Gastroesophageal sphincter (tissue), 4 donors: ENCODE measurements at regions not wholly inside any gene's neighbourhood (a gene's known extent, or its start where the extent isn't known, plus 50 kb on each side); places are given as distances from the start of the nearest gene placed in this dataset.

ENCODE experiments used
- ATAC-seq: fragments of 150-250 bp; one replicate; pipeline ENCODE4 v1.9.1; 2016; ENCODE audit warnings: mild to moderate bottlenecking, moderate library complexity
- H3K27ac ChIP-seq, 4 donors: fragments of 200-600 bp; sonication (generic) in 3 of 4; 1 replicate in 3 of 4; 2 replicates in 1 of 4; pipeline ENCODE4 v1.5.1; 2016 to 2019
- H3K27me3 ChIP-seq: fragments of 200-600 bp; sonication (generic); one replicate; pipeline ENCODE4 v1.5.1; 2019
- H3K36me3 ChIP-seq, 2 donors: fragments of 200-600 bp; sonication (generic); one replicate each; pipeline ENCODE4 v1.5.1; 2019; ENCODE audit warnings: control low read depth in 1 of 2
- H3K4me1 ChIP-seq, 3 donors: fragments of 200-600 bp; sonication (generic); 1 replicate in 2 of 3; 2 replicates in 1 of 3; pipeline ENCODE4 v1.5.1; 2016 to 2019; ENCODE audit warnings: control low read depth in 2 of 3
- H3K4me3 ChIP-seq, 2 donors: fragments of 200-600 bp; sonication (generic); one replicate each; pipeline ENCODE4 v1.5.1; 2019; ENCODE audit warnings: mild to moderate bottlenecking in 1 of 2, moderate library complexity in 1 of 2
- H3K9me3 ChIP-seq, 3 donors: fragments of 200-600 bp; sonication (generic); one replicate each; pipeline ENCODE4 v1.5.1; 2017 to 2019; ENCODE audit warnings: control low read depth in 2 of 3
- CTCF ChIP-seq, 4 experiments: fragments of 200-600 bp in 2 of 4; fragments of 450-650 bp in 2 of 4; sonication (generic) in 1 of 4; IDR thresholded peaks; one replicate each; pipeline ENCODE4 v1.5.1; 2017 to 2019; ENCODE audit warnings: antibody characterized with exemption in 4 of 4, mild to moderate bottlenecking in 2 of 4, moderate library complexity in 2 of 4
- EP300 ChIP-seq: sonication (generic); formaldehyde crosslinking; IDR thresholded peaks from one replicate; pipeline ENCODE4 v1.6.1; 2017; ENCODE audit warnings: antibody characterized with exemption, mild to moderate bottlenecking
- POLR2A ChIP-seq, 2 donors: fragments of 450-650 bp; IDR thresholded peaks; one replicate each; pipeline ENCODE4 v1.6.1; 2017; ENCODE audit warnings: antibody characterized with exemption in 2 of 2, mild to moderate bottlenecking in 2 of 2, moderate library complexity in 1 of 2
- POLR2AphosphoS5 ChIP-seq: sonication (generic); formaldehyde crosslinking; IDR thresholded peaks from one replicate; pipeline ENCODE4 v1.6.1; 2017; ENCODE audit warnings: antibody characterized with exemption
- WGBS, 2 donors: methylation state at CpG; one replicate each; pipeline ENCODE4 v1.1.5; 2018; ENCODE audit warnings: low coverage in 1 of 2; 5-methylcytosine and 5-hydroxymethylcytosine counted together

GRCh38 chr6:155528982-155529453, 73.4 kb upstream of the NOX3 start:
- ATAC-seq, result peak; percentile 78
- peak overlapping the region in 3 of 4 donors; percentile 7 to 59 (median 49) for H3K27ac ChIP-seq

GRCh38 chr6:155528335-155528734, 72.7 kb upstream of the NOX3 start:
- Histone ChIP-seq H3K36me3 (no peaks in the 10 kb centered on the region), H3K27me3 (no peaks in the 10 kb centered on the region), H3K9me3 (peaks cover 0 to 3% (median 0%) of the 10 kb centered on the region in 3 donors), H3K4me3 (no peak overlapping the region), H3K4me1 (peaks cover 5 to 19% (median 7%) of the 10 kb centered on the region in 3 donors), H3K27ac (peak overlapping the region in 3 of 4 donors; percentile 7 to 59 (median 49))
- no peak for ATAC-seq
- TF ChIP-seq EP300, result no peak
- TF ChIP-seq POLR2A (IDR thresholded peaks at IDR 0.05), result no peak
- no peak for TF ChIP-seq CTCF (IDR thresholded peaks at IDR 0.05)
- TF ChIP-seq POLR2AphosphoS5, result no peak
- 56 to 70% methylated on average over 1 of the region's 1 CpG for WGBS, 2 donors

More at GRCh38 chr6:155528982-155529453, 73.4 kb upstream of the NOX3 start:
- Histone ChIP-seq H3K4me3 (no peak overlapping the region), H3K36me3 (no peaks in the 10 kb centered on the region), H3K4me1 (peaks cover 5 to 19% (median 7%) of the 10 kb centered on the region in 3 donors), H3K9me3 (peaks cover 0 to 9% (median 0%) of the 10 kb centered on the region in 3 donors), H3K27me3 (no peaks in the 10 kb centered on the region)
- 28 to 36% methylated on average over 2 of the region's 2 CpGs for WGBS, 2 donors
- TF ChIP-seq POLR2AphosphoS5 (peak; percentile 78), POLR2A (IDR thresholded peaks at IDR 0.05) (no peak), CTCF (IDR thresholded peaks at IDR 0.05) (no peak), EP300 (no peak)

GRCh38 chr6:155527443-155527842, 71.8 kb upstream of the NOX3 start:
- H3K9me3 ChIP-seq, result no peaks in the 10 kb centered on the region
- no peak overlapping the region for H3K4me3 ChIP-seq
- peaks cover 5 to 19% (median 7%) of the 10 kb centered on the region in 3 donors for H3K4me1 ChIP-seq
- no peak for TF ChIP-seq CTCF (IDR thresholded peaks at IDR 0.05)
- TF ChIP-seq POLR2AphosphoS5, result no peak
- no peak for TF ChIP-seq POLR2A (IDR thresholded peaks at IDR 0.05)
- no peak for TF ChIP-seq EP300
- no peak for ATAC-seq
- no peaks in the 10 kb centered on the region for H3K27me3 ChIP-seq
- 95 to 100% methylated on average over 3 of the region's 3 CpGs for WGBS, 2 donors
- no peak overlapping the region for H3K27ac ChIP-seq
- H3K36me3 ChIP-seq, result no peaks in the 10 kb centered on the region

- H3K27me3 ChIP-seq, result no peaks in the 10 kb centered on the region
- TF ChIP-seq EP300 (no peak), POLR2AphosphoS5 (no peak), POLR2A (IDR thresholded peaks at IDR 0.05) (no peak), CTCF (IDR thresholded peaks at IDR 0.05) (no peak)
- 32 to 47% methylated on average over 5 to 7 of the region's 9 CpGs for WGBS, 2 donors
- H3K27ac ChIP-seq, result no peak overlapping the region
- H3K36me3 ChIP-seq, result no peaks in the 10 kb centered on the region
- H3K9me3 ChIP-seq, result no peaks in the 10 kb centered on the region
- H3K4me3 ChIP-seq, result no peak overlapping the region
- ATAC-seq, result no peak
- H3K4me1 ChIP-seq, result peaks cover 2 to 8% (median 2%) of the 10 kb centered on the region in 3 donors
Measured at GRCh38 chr6:155523821-155524651, 68.4 kb upstream of the NOX3 start.

- H3K27ac ChIP-seq, result no peak overlapping the region
- no peak overlapping the region for H3K4me3 ChIP-seq
- H3K27me3 ChIP-seq, result no peaks in the 10 kb centered on the region
- no peak for TF ChIP-seq CTCF (IDR thresholded peaks at IDR 0.05)
- TF ChIP-seq POLR2AphosphoS5, result no peak
- no peak for TF ChIP-seq POLR2A (IDR thresholded peaks at IDR 0.05)
- TF ChIP-seq EP300, result no peak
- no peak for ATAC-seq
- no peaks in the 10 kb centered on the region for H3K36me3 ChIP-seq
- no peaks in the 10 kb centered on the region for H3K4me1 ChIP-seq
- no peaks in the 10 kb centered on the region for H3K9me3 ChIP-seq
Measured at GRCh38 chr6:155521719-155522118, 66.1 kb upstream of the NOX3 start.
